Stimulated activated naive CD8-positive, alpha-beta T cell treated with anti-CD3 and anti-CD28 coated beads, Interleukin-15, amount 100 ng/mL, for 72 hours (primary cell): ENCODE measurements at regions not wholly inside any gene's neighbourhood (a gene's known extent, or its start where the extent isn't known, plus 50 kb on each side); places are given as distances from the start of the nearest gene placed in this dataset.
"Not testable (repeated sequence)": the region's sequence is repeated elsewhere in the genome, so short reads cannot be mapped to it uniquely, and the experiment has no call there.

ENCODE experiments used
- ATAC-seq: fragments of 150-1000 bp; cut with Tn5 transposase; 2 replicates; pipeline ENCODE4 v1.10.0; 2021; ENCODE audit warnings: mild to moderate bottlenecking, moderate library complexity
- DNase-seq, 2 donors: peaks; one replicate each; pipeline ENCODE4 v3.0.0; 2021 to 2022
- H3K27ac Mint-ChIP-seq, 2 donors: one replicate each; pipeline ENCODE4 v1.8.0; 2022; ENCODE audit warnings: mild to moderate bottlenecking in 2 of 2, mixed read lengths in 2 of 2, moderate library complexity in 2 of 2
- H3K27me3 Mint-ChIP-seq: one replicate; pipeline ENCODE4 v1.8.0; 2022; ENCODE audit warnings: mixed read lengths
- H3K4me1 Mint-ChIP-seq: one replicate; pipeline ENCODE4 v1.8.0; 2022; ENCODE audit warnings: mild to moderate bottlenecking, mixed read lengths
- H3K4me3 Mint-ChIP-seq, 2 donors: one replicate each; pipeline ENCODE4 v1.8.0; 2022; ENCODE audit warnings: mild to moderate bottlenecking in 2 of 2, mixed read lengths in 2 of 2, moderate library complexity in 1 of 2
- H3K9me3 Mint-ChIP-seq, 2 donors: one replicate each; pipeline ENCODE4 v1.8.0; 2022; ENCODE audit warnings: mixed read lengths in 2 of 2

DNA sequence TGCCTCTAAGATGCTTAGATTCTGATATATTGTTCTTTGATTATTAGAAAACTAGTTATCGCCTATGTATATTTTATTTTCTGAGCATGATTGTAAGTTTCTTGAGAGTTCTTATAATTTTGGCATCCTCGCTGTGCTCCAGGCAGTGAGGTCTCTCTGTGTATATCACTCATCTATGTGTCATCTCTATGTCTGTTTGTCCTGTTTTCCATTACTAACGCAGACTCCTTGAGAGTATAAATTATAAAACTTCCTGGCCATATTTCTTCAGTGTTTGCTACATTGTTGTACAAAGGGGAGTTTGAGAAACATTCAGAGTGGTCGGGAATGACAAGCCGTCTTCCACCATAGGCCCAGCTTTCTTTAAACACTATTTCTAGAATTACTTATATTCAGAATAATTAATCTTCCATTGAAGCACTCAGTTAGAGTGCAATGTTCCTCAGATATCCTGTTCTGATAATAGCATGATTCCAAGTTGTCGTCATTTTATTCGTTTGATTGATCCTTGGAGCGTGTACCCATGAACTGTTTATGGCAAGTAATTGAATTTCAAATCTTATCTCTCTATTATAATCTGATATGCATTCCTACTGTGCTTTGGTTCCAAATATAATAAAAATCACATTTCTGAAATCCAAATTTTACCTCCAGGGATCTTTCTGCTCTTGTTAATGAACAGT lies 206.6 kb downstream of the BAMBI start:
- DNase-seq (no peak), ATAC-seq (no peak)
- H3K27me3 Mint-ChIP-seq: peaks cover 23% of the 10 kb centered on the region
- no peak overlapping the region for H3K4me3 Mint-ChIP-seq
- peak overlapping the region in 1 of 2 donors; percentile 59 for H3K27ac Mint-ChIP-seq
- H3K4me1 Mint-ChIP-seq: no peaks in the 10 kb centered on the region
- no peaks in the 10 kb centered on the region for H3K9me3 Mint-ChIP-seq

DNA sequence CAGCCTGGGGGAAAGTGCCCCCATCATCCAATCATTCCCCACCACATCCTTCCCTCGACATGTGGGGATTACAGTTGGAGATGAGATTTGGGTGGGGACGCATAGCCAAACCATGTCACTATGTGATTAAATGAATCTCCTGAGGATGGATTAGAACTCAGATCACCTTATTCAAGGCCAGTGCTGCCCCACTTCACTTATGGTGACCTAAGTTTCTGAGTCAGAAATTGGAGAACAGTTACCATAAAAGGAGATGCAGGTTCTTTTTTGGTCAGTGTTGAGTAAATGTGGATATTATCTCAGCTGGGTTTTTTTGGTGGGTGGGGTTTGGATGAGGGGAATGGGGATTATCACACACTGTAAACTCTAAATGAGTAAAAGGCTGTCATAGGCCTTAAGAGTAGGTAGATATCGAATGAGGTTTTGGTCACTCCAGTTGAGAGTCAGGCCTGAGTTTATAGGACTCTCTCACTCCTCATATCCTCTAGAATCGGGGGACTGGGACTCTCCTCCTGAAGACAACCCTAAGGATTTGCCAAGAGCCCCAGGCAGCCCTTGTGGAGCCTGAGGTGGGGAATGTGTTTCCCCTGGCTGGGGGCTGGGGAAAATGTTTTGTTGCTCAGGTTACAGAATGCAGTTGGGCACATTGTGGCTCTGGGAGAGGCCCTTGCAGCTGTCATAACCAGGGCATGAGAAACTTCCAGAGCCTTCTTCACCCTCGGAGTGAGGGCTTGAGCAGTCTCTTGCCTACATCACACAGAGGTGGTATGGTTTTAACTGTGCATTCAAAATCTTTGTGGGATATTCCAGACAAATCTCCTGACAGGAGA lies 213.0 kb downstream of the BAMBI start:
- Mint-ChIP-seq H3K4me1 (no peaks in the 10 kb centered on the region), H3K27me3 (no peaks in the 10 kb centered on the region), H3K4me3 (no peak overlapping the region), H3K27ac (no peak overlapping the region), H3K9me3 (no peaks in the 10 kb centered on the region)
- no peak for DNase-seq
- peak; percentile 40 for ATAC-seq

DNA sequence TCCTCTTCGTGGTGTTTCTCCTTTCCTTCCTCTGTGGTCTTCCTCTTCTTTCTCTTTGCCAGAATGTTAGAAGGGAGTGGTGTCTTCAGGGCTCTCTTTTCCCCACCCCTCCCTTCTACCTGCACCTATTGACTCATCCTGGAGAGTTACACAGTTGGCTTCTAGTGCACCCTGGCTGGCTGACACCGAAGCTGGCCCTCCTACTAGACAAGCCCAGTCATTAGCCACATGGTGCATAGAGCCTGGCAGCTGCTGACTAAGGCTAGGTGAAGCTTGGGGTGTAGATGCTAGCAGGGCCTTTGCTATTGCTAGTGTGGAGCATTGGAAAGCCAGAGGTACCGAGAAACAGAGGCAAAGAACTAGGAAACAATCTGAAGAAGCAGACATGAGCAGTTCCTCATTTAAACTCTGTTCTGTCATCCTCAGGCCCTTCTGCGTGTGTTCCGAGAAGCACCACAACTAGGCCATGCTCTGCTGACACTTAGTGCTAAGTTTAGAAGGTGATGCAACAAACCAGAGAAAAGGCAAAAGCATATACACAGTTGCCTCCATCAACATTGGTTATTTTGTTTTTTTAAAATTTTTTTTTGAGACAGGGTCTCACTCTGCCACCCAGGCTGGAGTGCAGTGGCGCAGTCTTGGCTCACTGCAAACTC lies 213.9 kb downstream of the BAMBI start:
- ATAC-seq (no peak), DNase-seq (no peak)
- Mint-ChIP-seq H3K4me1 (no peaks in the 10 kb centered on the region), H3K9me3 (no peaks in the 10 kb centered on the region), H3K27me3 (no peaks in the 10 kb centered on the region), H3K27ac (no peak overlapping the region), H3K4me3 (no peak overlapping the region)

DNA sequence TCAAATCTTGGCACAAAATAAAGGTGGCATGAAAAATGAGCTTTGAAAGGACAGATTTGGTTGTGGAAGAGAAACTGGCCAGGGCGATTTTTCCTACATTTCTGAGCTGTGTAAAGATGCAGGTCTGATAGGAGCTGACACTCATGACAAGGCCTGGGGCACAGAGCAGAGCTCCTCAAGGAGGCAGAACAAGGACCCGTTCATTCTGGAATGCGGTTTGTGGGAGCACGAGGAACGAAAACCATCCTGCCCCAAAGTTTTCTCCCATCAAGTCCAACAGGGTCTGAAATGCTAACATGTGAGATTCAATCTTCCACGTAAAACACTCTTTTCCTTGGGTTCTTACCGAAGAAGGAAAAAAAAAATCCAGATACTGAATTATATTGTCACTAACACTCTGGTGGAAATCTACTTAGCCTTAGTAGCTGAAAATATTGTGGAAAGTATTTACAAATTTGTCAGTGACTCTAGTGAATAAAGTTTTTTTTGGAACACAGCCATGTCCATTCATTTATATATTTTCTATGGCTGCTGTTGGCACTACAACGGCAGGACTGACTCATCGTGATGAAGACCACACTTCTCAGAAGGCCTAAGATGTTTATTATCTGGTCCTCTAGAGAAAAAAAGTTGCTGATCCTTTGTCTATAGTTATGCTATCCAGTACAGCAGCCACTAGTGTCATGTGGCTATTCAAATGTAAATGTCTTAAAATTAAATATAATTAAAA lies 215.7 kb downstream of the BAMBI start:
- DNase-seq (no peak), ATAC-seq (no peak)
- Mint-ChIP-seq H3K9me3 (no peaks in the 10 kb centered on the region), H3K27ac (no peak overlapping the region), H3K27me3 (no peaks in the 10 kb centered on the region), H3K4me3 (no peak overlapping the region), H3K4me1 (no peaks in the 10 kb centered on the region)

DNA sequence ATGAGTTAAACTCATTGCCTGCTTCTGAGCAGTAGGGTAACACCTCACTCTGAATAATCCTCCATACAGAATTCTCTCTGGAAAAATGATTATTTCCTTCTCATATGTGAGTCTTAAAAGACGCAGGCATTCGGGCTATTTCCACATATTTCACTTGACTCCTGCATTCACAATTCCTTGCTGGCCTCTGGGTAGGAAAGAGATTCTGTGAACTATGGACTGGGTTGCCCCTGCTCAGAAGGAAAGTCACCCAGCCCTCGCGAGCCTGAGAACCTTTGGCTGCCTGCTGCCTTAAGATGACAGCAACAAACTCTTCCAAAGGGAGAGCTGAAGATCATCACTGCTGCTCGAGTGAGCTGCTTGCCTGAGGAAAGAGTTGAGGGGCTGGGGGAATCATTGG lies 216.8 kb downstream of the BAMBI start:
- Mint-ChIP-seq H3K27me3 (no peaks in the 10 kb centered on the region), H3K9me3 (no peaks in the 10 kb centered on the region), H3K27ac (no peak overlapping the region), H3K4me1 (no peaks in the 10 kb centered on the region), H3K4me3 (no peak overlapping the region)
- no peak for DNase-seq
- no peak for ATAC-seq

DNA sequence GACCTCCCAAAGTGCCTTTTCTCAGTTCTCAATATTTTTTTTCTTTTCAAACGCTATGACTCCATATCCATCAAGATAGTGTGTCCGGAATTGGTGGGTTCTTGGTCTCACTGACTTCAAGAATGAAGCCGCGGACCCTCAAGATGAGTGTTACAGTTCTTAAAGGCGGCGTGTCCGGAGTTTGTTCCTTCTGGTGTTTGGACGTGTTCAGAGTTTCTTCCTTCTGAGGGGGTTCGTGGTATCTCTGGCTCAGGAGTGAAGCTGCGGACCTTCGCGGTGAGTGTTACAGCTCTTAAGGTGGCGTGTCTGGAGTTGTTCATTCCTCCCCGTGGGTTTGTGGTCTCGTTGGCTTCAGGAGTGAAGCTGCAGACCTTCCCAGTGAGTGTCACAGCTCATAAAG lies 218.3 kb downstream of the BAMBI start:
- H3K4me1 Mint-ChIP-seq, DNase-seq, H3K27ac Mint-ChIP-seq, H3K4me3 Mint-ChIP-seq, H3K9me3 Mint-ChIP-seq, H3K27me3 Mint-ChIP-seq, ATAC-seq: not testable (repeated sequence)

DNA sequence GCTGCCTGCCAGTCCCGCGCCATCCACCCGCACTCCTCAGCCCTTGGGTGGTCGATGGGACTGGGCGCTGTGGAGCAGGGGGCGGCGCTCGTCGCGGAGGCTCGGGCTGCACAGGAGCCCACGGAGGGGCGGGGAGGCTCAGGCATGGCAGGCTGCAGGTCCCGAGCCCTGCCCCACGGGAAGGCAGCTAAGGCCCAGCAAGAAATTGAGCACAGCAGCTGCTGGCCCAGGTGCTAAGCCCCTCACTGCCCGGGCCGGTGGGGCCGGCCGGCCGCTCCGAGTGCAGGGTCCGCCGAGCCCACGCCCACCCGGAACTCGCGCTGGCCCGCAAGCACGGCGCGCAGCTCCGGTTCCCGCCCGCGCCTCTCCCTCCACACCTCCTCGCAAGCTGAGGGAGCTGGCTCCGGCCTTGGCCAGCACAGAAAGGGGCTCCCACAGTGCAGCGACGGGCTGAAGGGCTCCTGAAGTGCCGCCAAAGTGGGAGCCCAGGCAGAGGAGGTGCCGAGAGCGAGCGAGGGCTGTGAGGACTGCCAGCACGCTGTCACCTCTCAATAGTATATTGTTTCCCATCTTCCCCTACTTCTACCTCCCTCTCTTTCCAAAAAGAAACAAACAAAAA lies 219.6 kb downstream of the BAMBI start:
- not testable (repeated sequence) for ATAC-seq, H3K4me3 Mint-ChIP-seq, H3K9me3 Mint-ChIP-seq, H3K4me1 Mint-ChIP-seq, H3K27ac Mint-ChIP-seq, H3K27me3 Mint-ChIP-seq, DNase-seq

DNA sequence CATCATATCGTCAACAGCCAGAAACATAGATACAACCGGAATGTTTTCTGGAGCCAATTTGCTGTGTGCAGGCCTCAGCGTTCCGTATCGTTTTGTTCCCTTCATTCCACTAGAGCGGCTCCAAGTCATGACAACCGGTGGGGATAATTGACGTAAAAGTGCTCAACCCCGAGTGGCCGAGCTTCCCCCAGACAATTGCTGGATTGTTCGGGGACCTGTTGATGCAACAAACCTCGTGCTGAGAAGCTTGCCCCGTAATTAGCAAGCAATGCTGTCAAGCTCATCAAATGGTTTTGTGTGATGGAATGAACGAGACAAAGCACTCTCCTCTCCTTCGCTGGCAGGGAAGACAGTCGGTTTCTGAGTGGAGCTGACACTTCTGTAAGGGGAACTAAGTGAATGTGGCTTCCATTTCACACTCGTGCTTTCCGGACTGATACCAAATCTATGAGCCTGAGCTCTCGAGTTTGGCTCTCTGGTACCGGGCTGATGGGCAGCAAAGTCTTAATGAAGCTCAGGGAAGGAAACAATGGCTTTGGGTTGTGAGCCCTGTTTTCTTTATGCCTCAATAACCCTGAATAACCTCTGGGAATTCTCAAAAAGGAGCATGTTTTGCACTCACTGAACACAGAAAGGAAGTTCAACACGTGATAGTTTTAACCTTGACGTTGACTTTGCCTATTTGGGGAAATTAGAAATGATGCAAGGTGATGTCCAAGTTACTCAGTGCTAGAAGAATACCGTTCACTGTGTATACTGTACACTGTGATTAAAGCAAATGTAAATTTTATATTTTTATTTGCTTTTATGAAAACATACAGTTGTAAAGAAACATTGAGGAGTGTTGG lies 220.5 kb downstream of the BAMBI start:
- ATAC-seq (no peak), DNase-seq (no peak)
- H3K27ac Mint-ChIP-seq: no peak overlapping the region
- no peak overlapping the region for H3K4me3 Mint-ChIP-seq
- H3K27me3 Mint-ChIP-seq: no peaks in the 10 kb centered on the region
- H3K4me1 Mint-ChIP-seq: no peaks in the 10 kb centered on the region
- H3K9me3 Mint-ChIP-seq: no peaks in the 10 kb centered on the region

DNA sequence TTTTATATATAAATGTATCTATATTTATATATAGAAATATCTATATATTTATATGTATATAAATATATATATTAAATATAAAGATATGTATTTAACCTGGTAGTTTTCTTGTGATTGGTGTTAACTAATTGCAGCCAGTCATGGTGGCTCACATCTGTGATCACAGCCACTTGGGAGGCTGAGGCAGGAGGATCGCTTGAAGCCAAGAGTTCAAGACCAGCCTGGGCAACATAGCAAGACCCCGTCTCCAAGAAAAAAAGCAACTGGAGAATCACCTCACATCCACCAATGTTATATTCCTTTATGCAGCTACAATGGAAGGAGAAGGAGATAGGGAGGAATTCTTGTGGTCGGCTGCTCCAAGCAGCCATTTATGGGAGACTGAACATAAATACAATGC lies 224.9 kb downstream of the BAMBI start:
- no peaks in the 10 kb centered on the region for H3K9me3 Mint-ChIP-seq
- no peak overlapping the region for H3K4me3 Mint-ChIP-seq
- DNase-seq (no peak), ATAC-seq (no peak)
- H3K27ac Mint-ChIP-seq: no peak overlapping the region
- H3K27me3 Mint-ChIP-seq: no peaks in the 10 kb centered on the region
- H3K4me1 Mint-ChIP-seq: no peaks in the 10 kb centered on the region

DNA sequence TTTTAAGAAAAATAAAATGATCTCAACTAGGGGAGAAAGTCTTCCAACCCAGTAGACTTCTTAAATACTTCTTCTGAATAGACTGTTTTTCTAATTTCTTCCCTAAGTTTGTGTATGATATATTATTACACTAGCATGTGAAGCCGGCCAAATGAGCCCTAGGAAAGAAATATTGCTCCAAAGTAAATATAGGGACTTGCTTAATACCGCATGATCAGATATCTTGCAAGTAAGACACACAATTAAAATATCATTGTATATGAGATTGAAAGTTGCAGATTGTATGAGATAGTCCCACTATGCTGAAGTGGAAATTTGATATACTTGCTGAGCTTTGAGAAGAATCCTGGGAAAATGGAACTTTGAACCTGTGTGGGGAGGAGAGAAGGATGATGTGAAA lies 225.7 kb downstream of the BAMBI start:
- DNase-seq (no peak), ATAC-seq (no peak)
- H3K27me3 Mint-ChIP-seq: no peaks in the 10 kb centered on the region
- no peaks in the 10 kb centered on the region for H3K4me1 Mint-ChIP-seq
- no peaks in the 10 kb centered on the region for H3K9me3 Mint-ChIP-seq
- H3K27ac Mint-ChIP-seq: no peak overlapping the region
- H3K4me3 Mint-ChIP-seq: no peak overlapping the region

DNA sequence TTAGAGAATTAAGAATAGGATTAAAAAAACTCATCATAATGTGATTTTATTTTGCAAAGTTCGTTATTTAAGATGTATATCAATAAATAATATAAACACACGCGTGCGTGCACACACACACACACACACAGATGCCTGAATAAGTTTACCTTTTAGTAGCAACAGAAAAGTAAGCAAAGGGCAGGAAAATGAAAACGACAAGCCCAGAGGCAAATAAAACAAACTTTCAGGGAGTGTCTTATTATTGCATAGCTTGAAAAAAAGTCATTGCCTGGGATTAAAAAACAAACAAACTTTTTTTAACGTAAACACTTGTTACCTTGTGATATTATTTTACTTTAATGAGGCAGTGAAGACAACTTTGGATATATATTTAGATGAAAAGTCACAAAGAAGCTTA lies 226.4 kb downstream of the BAMBI start:
- no peak for DNase-seq
- Mint-ChIP-seq H3K4me1 (no peaks in the 10 kb centered on the region), H3K27ac (no peak overlapping the region), H3K27me3 (no peaks in the 10 kb centered on the region), H3K4me3 (no peak overlapping the region), H3K9me3 (no peaks in the 10 kb centered on the region)
- no peak for ATAC-seq

DNA sequence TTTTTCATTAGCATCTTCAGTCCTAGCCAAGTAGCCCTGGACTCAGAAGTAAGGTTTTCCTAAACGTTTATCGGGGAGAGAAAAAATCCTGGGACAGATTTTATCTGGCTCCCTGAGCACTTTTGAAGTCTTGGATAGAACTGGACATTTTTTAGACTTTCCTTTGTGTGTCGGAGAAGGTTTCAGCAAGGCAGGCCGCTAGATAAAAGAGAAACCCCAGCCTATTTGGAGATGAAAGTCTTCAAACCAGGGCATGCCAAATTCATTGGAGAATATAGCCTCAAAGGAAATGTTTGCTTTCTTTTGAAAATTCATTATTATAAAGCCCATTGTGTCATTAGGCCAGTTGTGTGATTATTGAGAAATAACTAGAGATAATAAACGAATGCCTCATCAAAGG lies 228.1 kb downstream of the BAMBI start:
- Mint-ChIP-seq H3K4me3 (no peak overlapping the region), H3K4me1 (no peaks in the 10 kb centered on the region), H3K27ac (no peak overlapping the region), H3K27me3 (no peaks in the 10 kb centered on the region), H3K9me3 (no peaks in the 10 kb centered on the region)
- no peak for ATAC-seq
- DNase-seq: no peak

DNA sequence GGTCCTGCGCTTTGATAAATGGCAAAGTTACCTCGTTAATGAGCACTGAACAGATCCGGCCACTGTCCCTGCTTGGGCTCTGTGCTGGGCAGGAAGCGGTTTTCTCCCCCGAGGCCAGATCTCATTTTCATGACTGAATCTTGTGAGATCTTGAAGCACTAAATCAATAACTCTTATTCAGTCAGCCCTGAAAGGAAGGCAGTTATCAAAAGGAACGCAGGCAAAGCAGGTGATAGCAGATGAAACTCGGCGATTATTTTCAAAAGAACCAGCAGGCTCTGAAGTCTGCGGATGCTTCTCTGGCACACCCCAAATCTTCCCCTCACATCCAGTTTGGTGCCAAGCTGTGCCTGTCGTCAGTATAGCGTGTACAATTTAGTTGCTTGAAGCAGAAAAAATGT lies 228.7 kb downstream of the BAMBI start:
- no peak for DNase-seq
- ATAC-seq: no peak
- Mint-ChIP-seq H3K4me3 (no peak overlapping the region), H3K27me3 (no peaks in the 10 kb centered on the region), H3K9me3 (no peaks in the 10 kb centered on the region), H3K4me1 (no peaks in the 10 kb centered on the region), H3K27ac (no peak overlapping the region)

DNA sequence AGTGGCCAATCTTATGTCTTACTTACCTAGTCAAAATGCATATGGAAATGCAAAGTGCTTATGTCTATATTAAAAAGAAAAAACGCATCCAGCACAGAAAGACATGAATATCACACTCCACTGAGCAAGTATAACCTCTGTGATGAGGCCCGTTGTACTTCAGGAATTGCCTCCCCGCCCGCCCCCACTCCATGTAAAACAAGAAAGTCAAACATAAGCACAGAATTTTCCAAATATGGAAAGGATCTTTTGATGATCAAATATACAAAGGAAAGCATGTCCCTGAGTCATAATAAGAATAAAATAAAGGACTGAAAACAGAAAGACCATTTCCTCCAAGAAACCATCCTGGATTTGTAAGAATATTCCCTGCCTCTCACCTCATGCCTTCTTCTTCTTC lies 229.1 kb downstream of the BAMBI start:
- H3K27ac Mint-ChIP-seq: no peak overlapping the region
- no peaks in the 10 kb centered on the region for H3K27me3 Mint-ChIP-seq
- DNase-seq (no peak), ATAC-seq (no peak)
- no peaks in the 10 kb centered on the region for H3K4me1 Mint-ChIP-seq
- no peaks in the 10 kb centered on the region for H3K9me3 Mint-ChIP-seq
- H3K4me3 Mint-ChIP-seq: no peak overlapping the region

DNA sequence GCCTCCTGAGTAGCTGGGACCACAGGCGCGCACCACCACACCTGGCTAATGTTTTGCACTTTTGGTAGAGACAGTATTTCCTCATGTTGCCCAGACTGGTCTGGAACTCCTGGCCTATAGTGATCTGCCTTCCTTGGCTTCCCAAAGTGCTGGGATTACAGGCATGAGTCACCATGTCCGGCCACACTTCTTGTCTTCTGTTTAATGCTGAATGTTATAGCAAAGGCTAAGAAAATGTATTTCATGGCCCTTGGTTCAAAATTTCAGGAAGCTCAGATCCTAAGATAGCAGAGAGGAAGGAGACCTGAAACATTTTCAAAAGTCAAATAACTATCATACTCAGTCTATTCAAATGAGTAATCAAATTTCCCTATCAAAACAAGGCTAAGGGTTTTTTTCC lies 229.6 kb downstream of the BAMBI start:
- ATAC-seq (no peak), DNase-seq (no peak)
- no peaks in the 10 kb centered on the region for H3K27me3 Mint-ChIP-seq
- H3K27ac Mint-ChIP-seq: no peak overlapping the region
- no peak overlapping the region for H3K4me3 Mint-ChIP-seq
- H3K9me3 Mint-ChIP-seq: no peaks in the 10 kb centered on the region
- H3K4me1 Mint-ChIP-seq: no peaks in the 10 kb centered on the region
